BJ (cell line): ENCODE measurements at regions not wholly inside any gene's neighbourhood (a gene's known extent, or its start where the extent isn't known, plus 50 kb on each side); places are given as distances from the start of the nearest gene placed in this dataset.

Source experiments
- CTCF ChIA-PET: fragments of 350-600 bp; formaldehyde crosslinking; extraction: SDS; loops from one replicate; lab custom pipeline; 2021; ENCODE audit warnings: antibody characterized with exemption, inconsistent platforms; lab: Yijun Ruan, JAX
- POLR2A ChIA-PET: fragments of 300-600 bp; sonication (Branson Sonifier 250); formaldehyde crosslinking; extraction: SDS; loops from one replicate; lab custom pipeline; 2021; ENCODE audit warnings: antibody characterized with exemption; lab: Charles Lee
- DNase-seq: peaks from one replicate; pipeline ENCODE4 v3.0.0-alpha.2; 2011; ENCODE audit warnings: low read depth
- H3K27me3 ChIP-seq: 2 replicates; pipeline ENCODE4 v1.6.0; 2011; ENCODE audit warnings: low read length; ENCODE audit not compliant: control insufficient read depth, insufficient read depth
- H3K36me3 ChIP-seq: 2 replicates; pipeline ENCODE4 v1.5.1; 2011; ENCODE audit warnings: low read length; ENCODE audit not compliant: control insufficient read depth, insufficient read depth
- H3K4me3 ChIP-seq: 2 replicates; pipeline ENCODE4 v1.5.1; 2011; ENCODE audit warnings: low read depth, mild to moderate bottlenecking, control low read depth, low read length
- CTCF ChIP-seq: IDR thresholded peaks from 2 replicates; pipeline ENCODE4 v1.5.1; 2011; ENCODE audit warnings: low read depth, mild to moderate bottlenecking, control low read depth, inconsistent platforms, low read length, moderate library complexity; ENCODE audit not compliant: insufficient read depth

- POLR2A ChIA-PET: no interaction called here
- no peaks in the 10 kb centered on the region for H3K36me3 ChIP-seq
- no peaks in the 10 kb centered on the region for H3K27me3 ChIP-seq
- no peak overlapping the region for H3K4me3 ChIP-seq
- CTCF ChIA-PET: no interaction called here
- DNase-seq: no peak
- TF ChIP-seq CTCF: no peak
These were observed 323.3 kb upstream of the CTNNB1 start for GRCh38 chr3:40876009-40876408.

- POLR2A ChIA-PET: no interaction called here
- H3K27me3 ChIP-seq: no peaks in the 10 kb centered on the region
- no peak for DNase-seq
- CTCF ChIA-PET: no interaction called here
- H3K4me3 ChIP-seq: no peak overlapping the region
- no peak for TF ChIP-seq CTCF
- no peaks in the 10 kb centered on the region for H3K36me3 ChIP-seq
These were observed 322.8 kb upstream of the CTNNB1 start for GRCh38 chr3:40876496-40876895.

- TF ChIP-seq CTCF: no peak
- ChIA-PET CTCF (no interaction called here), POLR2A (no interaction called here)
- H3K4me3 ChIP-seq: no peak overlapping the region
- no peaks in the 10 kb centered on the region for H3K27me3 ChIP-seq
- no peaks in the 10 kb centered on the region for H3K36me3 ChIP-seq
- DNase-seq: no peak
These were observed 321.5 kb upstream of the CTNNB1 start for GRCh38 chr3:40877631-40878463.

GRCh38 chr3:40878464-40878905 lies 320.8 kb upstream of the CTNNB1 start:
- DNase-seq: no peak
- Histone ChIP-seq H3K36me3 (no peaks in the 10 kb centered on the region), H3K27me3 (no peaks in the 10 kb centered on the region), H3K4me3 (no peak overlapping the region)
- no peak for TF ChIP-seq CTCF
- CTCF ChIA-PET: no interaction called here
- POLR2A ChIA-PET: no interaction called here

DNA sequence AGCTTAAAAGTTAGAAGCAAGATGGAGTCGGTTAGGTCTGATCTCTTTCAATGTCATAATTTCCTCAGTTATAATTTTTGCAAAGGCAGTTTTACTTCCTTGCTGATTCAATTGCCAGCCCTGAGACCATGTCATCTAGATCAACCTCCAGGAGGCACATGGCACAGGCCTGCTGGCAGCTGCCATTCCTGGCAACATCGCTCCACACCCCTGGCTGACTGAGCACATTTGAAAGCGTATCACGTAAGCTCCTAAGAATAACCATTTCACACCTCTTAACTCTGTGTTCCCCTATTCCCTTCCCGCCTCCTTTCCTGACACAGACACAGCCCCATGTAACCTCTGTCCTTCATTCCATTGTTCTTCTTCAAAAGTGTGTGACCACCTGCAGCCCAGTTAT lies 313.9 kb upstream of the CTNNB1 start:
- ChIA-PET POLR2A (no interaction called here), CTCF (no interaction called here)
- H3K36me3 ChIP-seq: no peaks in the 10 kb centered on the region
- DNase-seq: no peak
- no peaks in the 10 kb centered on the region for H3K27me3 ChIP-seq
- H3K4me3 ChIP-seq: no peak overlapping the region
- TF ChIP-seq CTCF: no peak
